ENCODE measurements at regions not wholly inside any gene's neighbourhood (a gene's known extent, or its start where the extent isn't known, plus 50 kb on each side); places are given as distances from the start of the nearest gene placed in this dataset.
"Not testable (repeated sequence)": the region's sequence is repeated elsewhere in the genome, so short reads cannot be mapped to it uniquely, and the experiment has no call there.

DNA sequence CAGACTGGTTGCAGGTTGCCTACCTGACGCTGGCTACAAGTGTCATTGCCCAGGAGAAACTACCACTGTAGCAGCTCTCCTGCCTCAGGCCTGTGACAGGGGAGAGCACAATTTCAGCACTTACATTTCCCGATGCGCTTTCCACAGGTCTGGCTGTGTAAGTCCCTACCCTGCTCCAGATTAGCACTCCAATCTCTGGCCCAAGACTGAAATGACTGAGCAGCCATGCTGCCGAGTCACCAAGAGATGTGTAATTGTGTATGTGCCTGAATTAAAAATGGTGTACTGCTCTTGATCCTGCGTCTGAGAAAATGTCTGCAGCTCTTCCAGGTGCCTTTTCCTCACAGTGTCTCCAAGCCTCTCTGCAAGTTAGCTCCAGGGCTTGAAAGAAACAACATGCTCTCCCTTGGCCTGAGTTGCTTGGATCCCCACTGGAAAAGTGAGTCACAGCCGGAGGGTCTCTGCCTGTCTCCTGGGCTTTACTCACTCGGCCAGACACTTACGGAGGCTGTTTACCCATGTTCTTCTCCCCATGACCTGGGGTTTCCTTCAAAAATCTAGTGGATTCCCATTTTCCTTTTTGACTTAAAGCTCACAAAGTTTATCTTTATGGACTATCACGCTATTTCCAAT, 1001.7 kb upstream of the KCND2 start:
- Mint-ChIP-seq H3K27ac (ENCODE audit: low read depth, unreplicated experiment) (no peak overlapping the region), H3K36me3 (ENCODE audit: insufficient read depth, unreplicated experiment) (no peaks in the 10 kb centered on the region), H3K4me3 (ENCODE audit: unreplicated experiment) (no peak overlapping the region), H3K4me1 (ENCODE audit: insufficient read depth, unreplicated experiment) (no peaks in the 10 kb centered on the region), H3K9me3 (ENCODE audit: unreplicated experiment) (no peaks in the 10 kb centered on the region), H3K27me3 (ENCODE audit: insufficient read depth, unreplicated experiment) (peaks cover 57% of the 10 kb centered on the region)
- POLR2A ChIA-PET: no interaction called here
- CTCF ChIA-PET: interaction anchor here (0.6 to 1.9 kb wide), 10 partner anchors 8 to 1289 kb away, joined by 3 to 5 read pairs (median 3); no protein-coding TSS in a partner anchor
- BruUV-seq (replicated peaks): no TSS peak
- TF ChIP-seq, protein P1, sequence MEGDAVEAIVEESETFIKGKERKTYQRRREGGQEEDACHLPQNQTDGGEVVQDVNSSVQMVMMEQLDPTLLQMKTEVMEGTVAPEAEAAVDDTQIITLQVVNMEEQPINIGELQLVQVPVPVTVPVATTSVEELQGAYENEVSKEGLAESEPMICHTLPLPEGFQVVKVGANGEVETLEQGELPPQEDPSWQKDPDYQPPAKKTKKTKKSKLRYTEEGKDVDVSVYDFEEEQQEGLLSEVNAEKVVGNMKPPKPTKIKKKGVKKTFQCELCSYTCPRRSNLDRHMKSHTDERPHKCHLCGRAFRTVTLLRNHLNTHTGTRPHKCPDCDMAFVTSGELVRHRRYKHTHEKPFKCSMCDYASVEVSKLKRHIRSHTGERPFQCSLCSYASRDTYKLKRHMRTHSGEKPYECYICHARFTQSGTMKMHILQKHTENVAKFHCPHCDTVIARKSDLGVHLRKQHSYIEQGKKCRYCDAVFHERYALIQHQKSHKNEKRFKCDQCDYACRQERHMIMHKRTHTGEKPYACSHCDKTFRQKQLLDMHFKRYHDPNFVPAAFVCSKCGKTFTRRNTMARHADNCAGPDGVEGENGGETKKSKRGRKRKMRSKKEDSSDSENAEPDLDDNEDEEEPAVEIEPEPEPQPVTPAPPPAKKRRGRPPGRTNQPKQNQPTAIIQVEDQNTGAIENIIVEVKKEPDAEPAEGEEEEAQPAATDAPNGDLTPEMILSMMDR (IDR thresholded peaks at IDR 0.05; ENCODE audit: unreplicated experiment): no peak
- no peak for DNase-seq (ENCODE audit: unreplicated experiment)
- intact Hi-C loops (cut with micrococcal nuclease): no loop called here

- BruUV-seq (replicated peaks): no TSS peak
- Mint-ChIP-seq H3K4me1 (ENCODE audit: insufficient read depth, unreplicated experiment) (no peaks in the 10 kb centered on the region), H3K4me3 (ENCODE audit: unreplicated experiment) (no peak overlapping the region), H3K27me3 (ENCODE audit: insufficient read depth, unreplicated experiment) (peaks cover 67% of the 10 kb centered on the region), H3K36me3 (ENCODE audit: insufficient read depth, unreplicated experiment) (no peaks in the 10 kb centered on the region), H3K27ac (ENCODE audit: low read depth, unreplicated experiment) (no peak overlapping the region), H3K9me3 (ENCODE audit: unreplicated experiment) (no peaks in the 10 kb centered on the region)
- ChIA-PET POLR2A (no interaction called here), CTCF (interaction anchor here (1.0 kb wide), 1 partner anchor 12 kb away, joined by 4 read pairs; no protein-coding TSS in a partner anchor)
- no peak for DNase-seq (ENCODE audit: unreplicated experiment)
- intact Hi-C loops (cut with micrococcal nuclease): no loop called here
- TF ChIP-seq, protein P1 (IDR thresholded peaks at IDR 0.05; ENCODE audit: unreplicated experiment): no peak
Measured at GRCh38 chr7:119281181-119281846, 991.7 kb upstream of the KCND2 start.

DNA sequence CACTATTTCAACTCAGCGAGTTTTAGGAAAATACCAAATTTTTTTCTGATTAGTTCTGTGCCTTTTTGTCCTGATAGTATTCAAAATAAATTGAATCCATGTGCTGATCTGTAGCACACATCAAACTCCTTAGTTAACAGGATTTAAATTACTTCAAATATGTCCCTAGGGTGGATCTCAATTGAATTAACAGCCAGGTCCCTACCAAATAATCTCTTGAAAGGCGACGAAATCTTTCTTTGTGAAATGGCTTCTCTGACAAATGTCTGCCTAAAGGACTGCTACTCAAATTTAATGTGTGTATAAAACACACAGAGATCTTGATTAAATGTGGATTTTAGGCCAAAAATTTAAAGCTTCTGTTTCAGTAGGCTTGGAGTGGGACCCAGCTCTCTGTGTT, 989.6 kb upstream of the KCND2 start:
- POLR2A ChIA-PET: no interaction called here
- Mint-ChIP-seq H3K4me3 (ENCODE audit: unreplicated experiment) (no peak overlapping the region), H3K36me3 (ENCODE audit: insufficient read depth, unreplicated experiment) (no peaks in the 10 kb centered on the region), H3K27me3 (ENCODE audit: insufficient read depth, unreplicated experiment) (peaks cover 47% of the 10 kb centered on the region), H3K4me1 (ENCODE audit: insufficient read depth, unreplicated experiment) (no peaks in the 10 kb centered on the region), H3K27ac (ENCODE audit: low read depth, unreplicated experiment) (no peak overlapping the region), H3K9me3 (ENCODE audit: unreplicated experiment) (no peaks in the 10 kb centered on the region)
- BruUV-seq (replicated peaks): no TSS peak
- intact Hi-C loops (cut with micrococcal nuclease): no loop called here
- CTCF ChIA-PET: interaction anchor here (0.7 kb wide), 1 partner anchor 10 kb away, joined by 3 read pairs; no protein-coding TSS in a partner anchor
- TF ChIP-seq, protein P1 (IDR thresholded peaks at IDR 0.05; ENCODE audit: unreplicated experiment): no peak
- no peak for DNase-seq (ENCODE audit: unreplicated experiment)

- DNase-seq (ENCODE audit: unreplicated experiment): no peak
- CTCF ChIA-PET: no interaction called here
Measured at GRCh38 chr7:119288416-119288815, 984.6 kb upstream of the KCND2 start.

GRCh38 chr7:119300341-119300740, 972.6 kb upstream of the KCND2 start:
- H3K36me3 Mint-ChIP-seq (ENCODE audit: insufficient read depth, unreplicated experiment); H3K4me3 Mint-ChIP-seq (ENCODE audit: unreplicated experiment); intact Hi-C loops (cut with micrococcal nuclease); H3K27ac Mint-ChIP-seq (ENCODE audit: low read depth, unreplicated experiment); CTCF ChIA-PET; H3K9me3 Mint-ChIP-seq (ENCODE audit: unreplicated experiment); POLR2A ChIA-PET; H3K4me1 Mint-ChIP-seq (ENCODE audit: insufficient read depth, unreplicated experiment); BruUV-seq (replicated peaks): not testable (repeated sequence)
- H3K27me3 Mint-ChIP-seq (ENCODE audit: insufficient read depth, unreplicated experiment): peaks cover 55% of the 10 kb centered on the region
- DNase-seq (ENCODE audit: unreplicated experiment): peak; percentile 7

More at GRCh38 chr7:119288416-119288815, 984.6 kb upstream of the KCND2 start:
- Mint-ChIP-seq H3K9me3 (ENCODE audit: unreplicated experiment) (no peaks in the 10 kb centered on the region), H3K36me3 (ENCODE audit: insufficient read depth, unreplicated experiment) (no peaks in the 10 kb centered on the region), H3K27me3 (ENCODE audit: insufficient read depth, unreplicated experiment) (peaks cover 15% of the 10 kb centered on the region), H3K4me1 (ENCODE audit: insufficient read depth, unreplicated experiment) (no peaks in the 10 kb centered on the region), H3K4me3 (ENCODE audit: unreplicated experiment) (no peak overlapping the region), H3K27ac (ENCODE audit: low read depth, unreplicated experiment) (no peak overlapping the region)
- TF ChIP-seq, protein P1 (IDR thresholded peaks at IDR 0.05; ENCODE audit: unreplicated experiment): no peak
- POLR2A ChIA-PET: no interaction called here
- intact Hi-C loops (cut with micrococcal nuclease): no loop called here
- BruUV-seq (replicated peaks): no TSS peak

All from MCF 10A (cell line).